H9 (cell line): ENCODE measurements at regions not wholly inside any gene's neighbourhood (a gene's known extent, or its start where the extent isn't known, plus 50 kb on each side); places are given as distances from the start of the nearest gene placed in this dataset.

Experiments
- DNase-seq: peaks from one replicate; pipeline ENCODE4 v3.0.0-alpha.2; 2017
- H2AFZ ChIP-seq: one replicate; pipeline ENCODE4 v1.6.1; 2013; ENCODE audit warnings: mild to moderate bottlenecking, low read length, control low read depth, moderate library complexity
- H2AK5ac ChIP-seq: 2 replicates; pipeline ENCODE4 v1.6.1; 2013; ENCODE audit warnings: low read length, control low read depth, mixed read lengths; ENCODE audit not compliant: insufficient read length
- H2BK120ac ChIP-seq: one replicate; pipeline ENCODE4 v1.6.1; 2013; ENCODE audit warnings: low read depth, mild to moderate bottlenecking, low read length, control low read depth, inconsistent platforms; ENCODE audit not compliant: poor library complexity, severe bottlenecking
- H2BK12ac ChIP-seq: 2 replicates; pipeline ENCODE4 v1.6.1; 2013; ENCODE audit warnings: low read length, control low read depth, mixed read lengths, low read depth; ENCODE audit not compliant: insufficient read length
- H2BK15ac ChIP-seq: 2 replicates; pipeline ENCODE4 v1.6.1; 2013; ENCODE audit warnings: low read depth, low read length, control low read depth
- H2BK20ac ChIP-seq: one replicate; pipeline ENCODE4 v1.6.1; 2013; ENCODE audit warnings: low read depth, mild to moderate bottlenecking, low read length, control low read depth, inconsistent platforms; ENCODE audit not compliant: poor library complexity, severe bottlenecking
- H2BK5ac ChIP-seq: 2 replicates; pipeline ENCODE4 v1.6.1; 2013; ENCODE audit warnings: low read length, control low read depth, mixed read lengths; ENCODE audit not compliant: insufficient read length
- H3K14ac ChIP-seq: 2 replicates; pipeline ENCODE4 v1.6.1; 2013; ENCODE audit warnings: low read length, control low read depth; ENCODE audit not compliant: insufficient read depth
- H3K18ac ChIP-seq: 2 replicates; pipeline ENCODE4 v1.6.1; 2013; ENCODE audit warnings: low read depth, mild to moderate bottlenecking, mixed read lengths, low read length, control low read depth; ENCODE audit not compliant: insufficient read length
- H3K23ac ChIP-seq: 2 replicates; pipeline ENCODE4 v1.6.1; 2013; ENCODE audit warnings: low read length, control low read depth, mixed read lengths, low read depth; ENCODE audit not compliant: insufficient read length
- H3K23me2 ChIP-seq: 2 replicates; pipeline ENCODE4 v1.6.1; 2013; ENCODE audit warnings: low read depth, mild to moderate bottlenecking, mixed read lengths, low read length, control low read depth; ENCODE audit not compliant: insufficient read length, poor library complexity, severe bottlenecking
- H3K27ac ChIP-seq: 2 replicates; pipeline ENCODE4 v1.5.1; 2013; ENCODE audit warnings: low read length, control low read depth, mixed read lengths, low read depth; ENCODE audit not compliant: insufficient read length
- H3K27me3 ChIP-seq: 2 replicates; pipeline ENCODE4 v1.6.1; 2013; ENCODE audit warnings: low read length, control low read depth, inconsistent platforms; ENCODE audit not compliant: insufficient read depth
- H3K4ac ChIP-seq: 2 replicates; pipeline ENCODE4 v1.6.1; 2013; ENCODE audit warnings: low read depth, mild to moderate bottlenecking, control low read depth, inconsistent platforms, low read length, moderate library complexity
- H3K4me1 ChIP-seq: 2 replicates; pipeline ENCODE4 v1.6.1; 2013; ENCODE audit warnings: low read length, control low read depth, inconsistent platforms; ENCODE audit not compliant: insufficient read depth
- H3K4me2 ChIP-seq: 2 replicates; pipeline ENCODE4 v1.6.1; 2013; ENCODE audit warnings: low read length, control low read depth, mixed read lengths; ENCODE audit not compliant: insufficient read length, insufficient read depth
- H3K56ac ChIP-seq: 2 replicates; pipeline ENCODE4 v1.6.1; 2013; ENCODE audit warnings: low read depth, mild to moderate bottlenecking, mixed read lengths, low read length, control low read depth; ENCODE audit not compliant: insufficient read length
- H3K79me1 ChIP-seq: 2 replicates; pipeline ENCODE4 v1.6.1; 2013; ENCODE audit warnings: low read depth, mild to moderate bottlenecking, moderate library complexity, low read length, control low read depth, inconsistent platforms; ENCODE audit not compliant: insufficient read depth, poor library complexity, severe bottlenecking
- H3K79me2 ChIP-seq: 2 replicates; pipeline ENCODE4 v1.6.1; 2013; ENCODE audit warnings: low read length, control low read depth, inconsistent platforms; ENCODE audit not compliant: insufficient read depth
- H3K9ac ChIP-seq: 2 replicates; pipeline ENCODE4 v1.6.1; 2013; ENCODE audit warnings: low read length, control low read depth, mixed read lengths; ENCODE audit not compliant: insufficient read length; ENCODE audit errors: extremely low read depth
- H3K9me3 ChIP-seq: one replicate; pipeline ENCODE4 v1.6.1; 2013; ENCODE audit warnings: low read depth, low read length, inconsistent platforms; ENCODE audit not compliant: control insufficient read depth
- H3T11ph ChIP-seq: one replicate; pipeline ENCODE4 v1.6.1; 2013; ENCODE audit warnings: mild to moderate bottlenecking, low read length, control low read depth, inconsistent platforms
- H4K20me1 ChIP-seq: one replicate; pipeline ENCODE4 v1.6.1; 2013; ENCODE audit not compliant: control insufficient read depth, insufficient read length, insufficient read depth
- H4K5ac ChIP-seq: 2 replicates; pipeline ENCODE4 v1.6.1; 2013; ENCODE audit warnings: low read depth, mild to moderate bottlenecking, mixed read lengths, low read length, control low read depth; ENCODE audit not compliant: insufficient read length
- H4K8ac ChIP-seq: replicated peaks from 2 replicates; pipeline ENCODE4 v1.6.1; 2013; ENCODE audit warnings: low read length, control low read depth, mixed read lengths, low read depth; ENCODE audit not compliant: insufficient read length
- H4K91ac ChIP-seq: 2 replicates; pipeline ENCODE4 v1.6.1; 2013; ENCODE audit warnings: low read depth, mild to moderate bottlenecking, moderate library complexity, mixed read lengths, low read length, control low read depth; ENCODE audit not compliant: insufficient read length
- H3K27ac Mint-ChIP-seq, 3 experiments: 2 replicates in 2 of 3; 3 replicates in 1 of 3; pipeline ENCODE4 v1.8.0; 2020 to 2021; ENCODE audit warnings: mixed read lengths in 3 of 3, mild to moderate bottlenecking in 1 of 3, moderate library complexity in 1 of 3
- H3K27me3 Mint-ChIP-seq: 2 replicates; pipeline ENCODE4 v1.8.0; 2021; ENCODE audit warnings: low read depth, mild to moderate bottlenecking, moderate library complexity, mixed read lengths
- H3K36me3 Mint-ChIP-seq, 3 experiments: 2 replicates in 2 of 3; 3 replicates in 1 of 3; pipeline ENCODE4 v1.8.0; 2020 to 2021; ENCODE audit warnings: low read depth in 3 of 3, mixed read lengths in 3 of 3; ENCODE audit not compliant: insufficient read depth in 1 of 3
- H3K4me1 Mint-ChIP-seq, 2 experiments: 2 replicates each; pipeline ENCODE4 v1.8.0; 2020; ENCODE audit warnings: mixed read lengths in 2 of 2
- H3K4me3 Mint-ChIP-seq, 2 experiments: 2 replicates in 1 of 2; 3 replicates in 1 of 2; pipeline ENCODE4 v1.8.0; 2020 to 2021; ENCODE audit warnings: mild to moderate bottlenecking in 2 of 2, mixed read lengths in 2 of 2, moderate library complexity in 1 of 2
- H3K9me3 Mint-ChIP-seq, 2 experiments: 2 replicates in 1 of 2; 3 replicates in 1 of 2; pipeline ENCODE4 v1.8.0; 2020; ENCODE audit warnings: mild to moderate bottlenecking in 2 of 2, mixed read lengths in 2 of 2, moderate library complexity in 1 of 2
- CTCF ChIP-seq: fragments of 200-600 bp; sonication (generic); conservative IDR thresholded peaks from 3 replicates; pipeline ENCODE4 v1.8.0; 2021; ENCODE audit warnings: antibody characterized with exemption, mild to moderate bottlenecking
- WGBS: extraction: QIAGEN DNeasy Blood & Tissue Kit; methylation state at CpG from one replicate; pipeline ENCODE4 v1.1.7; 2013; ENCODE audit warnings: missing lambda C conversion rate, low lambda C conversion rate, mixed read lengths; ENCODE audit not compliant: insufficient read length; ENCODE audit errors: extremely low coverage; 5-methylcytosine and 5-hydroxymethylcytosine counted together

DNA sequence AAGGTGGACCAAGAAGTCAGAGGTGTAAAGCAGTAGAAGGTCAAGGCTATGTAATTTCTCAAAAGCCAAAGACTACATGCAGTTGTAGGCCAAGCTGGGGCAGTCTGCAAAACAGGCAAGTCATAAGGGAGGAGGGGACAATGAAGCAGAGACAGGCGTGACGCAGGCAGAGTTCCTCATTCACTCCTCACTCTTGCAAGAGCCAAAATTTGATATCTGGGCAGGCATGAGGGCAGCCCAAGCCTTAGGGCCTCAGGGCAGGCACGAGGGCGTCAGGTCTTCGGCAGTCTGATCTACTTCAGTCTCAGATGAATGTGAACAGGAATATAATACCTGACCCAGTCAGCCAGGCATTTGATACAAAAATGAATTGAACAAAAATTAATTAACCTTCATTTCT, 86.4 kb upstream of the AGA start:
- Mint-ChIP-seq H3K4me1 (peaks cover 4 to 7% of the 10 kb centered on the region in 2 experiments; a peak in 2 of 4 replicates), H3K4me3 (no peak overlapping the region), H3K36me3 (no peaks in the 10 kb centered on the region), H3K27me3 (no peaks in the 10 kb centered on the region), H3K27ac (peak overlapping the region in 1 of 3 experiments; percentile 19; a peak in 1 of 7 replicates), H3K9me3 (peaks cover 3% of the 10 kb centered on the region in 2 experiments; a peak in 1 of 5 replicates)
- Histone ChIP-seq H2AFZ (no peak overlapping the region), H2BK12ac (no peak overlapping the region), H3K18ac (no peak overlapping the region), H3K9me3 (no peaks in the 10 kb centered on the region), H2BK20ac (no peak overlapping the region), H3K23ac (no peak overlapping the region), H4K5ac (no peak overlapping the region), H3K23me2 (no peaks in the 10 kb centered on the region), H3T11ph (no peak overlapping the region), H2BK5ac (no peak overlapping the region), H4K91ac (no peak overlapping the region), H2AK5ac (no peak overlapping the region), H3K4me2 (no peak overlapping the region), H3K56ac (no peak overlapping the region), H3K79me2 (no peaks in the 10 kb centered on the region), H3K9ac (no peak overlapping the region), H3K4me1 (no peaks in the 10 kb centered on the region), H3K4ac (no peak overlapping the region), H3K79me1 (no peaks in the 10 kb centered on the region), H3K27me3 (no peaks in the 10 kb centered on the region), H4K20me1 (no peaks in the 10 kb centered on the region), H3K14ac (no peak overlapping the region), H2BK15ac (no peak overlapping the region), H2BK120ac (no peak overlapping the region), H4K8ac (no peak overlapping the region), H3K27ac (no peak overlapping the region)
- TF ChIP-seq CTCF, result no peak
- no CpG with 5 or more reads among the region's 5 CpGs for WGBS
- no peak for DNase-seq
